Kidney epithelial cell (primary cell): ENCODE measurements at regions not wholly inside any gene's neighbourhood (a gene's known extent, or its start where the extent isn't known, plus 50 kb on each side); places are given as distances from the start of the nearest gene placed in this dataset.

ENCODE experiments used
- DNase-seq: peaks from one replicate; pipeline ENCODE4 v3.0.0-alpha.2; 2010; ENCODE audit warnings: low read depth
- H3K27me3 ChIP-seq: 2 replicates; pipeline ENCODE4 v1.6.0; 2011; ENCODE audit warnings: low read length; ENCODE audit not compliant: control insufficient read depth, insufficient read depth
- H3K36me3 ChIP-seq: 2 replicates; pipeline ENCODE4 v1.5.1; 2011; ENCODE audit warnings: low read length; ENCODE audit not compliant: control insufficient read depth, insufficient read depth
- H3K4me3 ChIP-seq: 2 replicates; pipeline ENCODE4 v1.5.1; 2011; ENCODE audit warnings: low read depth, mild to moderate bottlenecking, control low read depth, low read length
- TF ChIP-seq, protein P1 (sequence below): IDR thresholded peaks from 2 replicates; pipeline ENCODE4 v1.5.1; 2011; ENCODE audit warnings: mild to moderate bottlenecking, moderate library complexity, low read length, control low read depth, inconsistent platforms; ENCODE audit not compliant: insufficient read depth, poor library complexity, severe bottlenecking

DNA sequence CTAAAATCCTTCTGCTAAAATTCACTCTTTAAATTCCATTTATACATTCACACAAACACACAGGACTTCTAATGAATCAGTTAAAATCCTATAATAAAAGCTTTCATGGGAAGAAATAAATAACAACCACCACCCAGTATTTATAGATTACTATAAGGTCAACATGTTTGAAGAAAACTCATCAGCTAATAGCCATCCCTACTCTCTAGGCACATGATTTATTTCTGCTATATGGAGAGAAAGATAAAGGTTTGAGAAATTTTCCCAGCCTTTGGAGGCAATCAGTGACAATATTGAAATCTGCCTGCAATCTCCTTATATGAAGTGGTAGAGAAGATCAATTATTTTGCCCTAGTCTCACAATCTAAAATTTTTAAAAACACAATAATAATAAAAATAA lies 1038.9 kb upstream of the DIAPH2 start:
- no peaks in the 10 kb centered on the region for H3K27me3 ChIP-seq
- no peak overlapping the region for H3K4me3 ChIP-seq
- DNase-seq, result no peak
- no peaks in the 10 kb centered on the region for H3K36me3 ChIP-seq
- TF ChIP-seq, protein P1, sequence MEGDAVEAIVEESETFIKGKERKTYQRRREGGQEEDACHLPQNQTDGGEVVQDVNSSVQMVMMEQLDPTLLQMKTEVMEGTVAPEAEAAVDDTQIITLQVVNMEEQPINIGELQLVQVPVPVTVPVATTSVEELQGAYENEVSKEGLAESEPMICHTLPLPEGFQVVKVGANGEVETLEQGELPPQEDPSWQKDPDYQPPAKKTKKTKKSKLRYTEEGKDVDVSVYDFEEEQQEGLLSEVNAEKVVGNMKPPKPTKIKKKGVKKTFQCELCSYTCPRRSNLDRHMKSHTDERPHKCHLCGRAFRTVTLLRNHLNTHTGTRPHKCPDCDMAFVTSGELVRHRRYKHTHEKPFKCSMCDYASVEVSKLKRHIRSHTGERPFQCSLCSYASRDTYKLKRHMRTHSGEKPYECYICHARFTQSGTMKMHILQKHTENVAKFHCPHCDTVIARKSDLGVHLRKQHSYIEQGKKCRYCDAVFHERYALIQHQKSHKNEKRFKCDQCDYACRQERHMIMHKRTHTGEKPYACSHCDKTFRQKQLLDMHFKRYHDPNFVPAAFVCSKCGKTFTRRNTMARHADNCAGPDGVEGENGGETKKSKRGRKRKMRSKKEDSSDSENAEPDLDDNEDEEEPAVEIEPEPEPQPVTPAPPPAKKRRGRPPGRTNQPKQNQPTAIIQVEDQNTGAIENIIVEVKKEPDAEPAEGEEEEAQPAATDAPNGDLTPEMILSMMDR, result no peak

DNA sequence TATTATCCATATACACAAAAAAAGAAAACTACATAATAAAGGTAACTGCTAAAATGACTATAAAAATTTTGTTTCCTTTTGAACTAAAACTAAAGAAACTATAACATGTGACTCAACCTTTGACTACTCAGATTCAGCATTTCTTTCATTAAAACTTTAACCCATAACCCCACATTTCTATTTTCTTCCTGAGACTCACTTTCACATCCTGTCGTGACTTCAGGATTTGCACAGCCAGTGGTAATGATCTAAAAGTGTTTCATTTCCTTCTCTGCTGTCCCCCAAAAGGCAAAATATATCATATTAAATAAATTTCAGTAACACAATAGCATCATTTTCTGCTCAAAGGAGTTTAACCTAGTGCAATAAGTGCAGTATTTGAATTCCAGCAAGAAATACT lies 1022.4 kb upstream of the DIAPH2 start:
- no peak overlapping the region for H3K4me3 ChIP-seq
- H3K27me3 ChIP-seq, result no peaks in the 10 kb centered on the region
- TF ChIP-seq, protein P1, result no peak
- DNase-seq, result no peak
- no peaks in the 10 kb centered on the region for H3K36me3 ChIP-seq

DNA sequence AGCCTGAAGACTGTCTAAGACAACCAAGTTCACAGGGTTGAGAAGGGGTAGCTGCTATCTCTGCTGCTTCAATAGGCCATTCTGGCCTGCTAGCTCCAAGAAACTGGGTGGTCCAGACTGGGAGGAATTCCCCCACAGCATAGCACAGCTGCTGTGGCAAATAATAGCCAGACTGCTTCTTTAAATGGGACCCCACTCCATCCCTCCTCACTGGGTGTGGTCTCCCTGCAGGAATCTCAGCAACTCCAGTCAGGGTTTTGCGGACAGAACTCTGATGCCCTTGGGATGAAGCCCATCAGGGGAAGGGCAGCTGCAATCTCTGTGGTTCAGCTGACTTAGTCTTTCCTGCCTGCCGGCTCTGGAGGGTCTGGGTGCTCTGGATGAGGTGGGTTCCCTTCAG lies 1018.6 kb upstream of the DIAPH2 start:
- TF ChIP-seq, protein P1, result no peak
- H3K27me3 ChIP-seq, result no peaks in the 10 kb centered on the region
- no peaks in the 10 kb centered on the region for H3K36me3 ChIP-seq
- no peak for DNase-seq
- no peak overlapping the region for H3K4me3 ChIP-seq

DNA sequence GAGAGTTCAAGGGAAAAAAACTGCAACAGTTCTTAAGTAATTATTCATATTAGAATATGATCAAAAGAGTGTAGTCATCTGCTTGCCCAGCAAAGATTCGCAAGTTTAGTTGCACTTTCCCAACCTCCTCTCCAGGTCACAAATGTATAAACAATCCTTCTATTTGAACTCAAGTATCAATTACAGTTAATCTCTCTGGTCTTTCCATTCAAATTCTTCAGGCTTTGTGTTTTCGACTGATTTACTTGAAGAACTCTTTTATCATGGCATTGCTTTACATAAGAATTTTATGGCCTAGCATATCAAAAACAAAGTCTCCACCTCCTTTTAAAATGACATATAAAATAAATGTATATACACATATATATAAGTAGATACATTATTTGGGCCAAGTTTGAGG lies 1009.6 kb upstream of the DIAPH2 start:
- Histone ChIP-seq H3K36me3 (no peaks in the 10 kb centered on the region), H3K4me3 (no peak overlapping the region), H3K27me3 (no peaks in the 10 kb centered on the region)
- TF ChIP-seq, protein P1, result no peak
- DNase-seq, result no peak

DNA sequence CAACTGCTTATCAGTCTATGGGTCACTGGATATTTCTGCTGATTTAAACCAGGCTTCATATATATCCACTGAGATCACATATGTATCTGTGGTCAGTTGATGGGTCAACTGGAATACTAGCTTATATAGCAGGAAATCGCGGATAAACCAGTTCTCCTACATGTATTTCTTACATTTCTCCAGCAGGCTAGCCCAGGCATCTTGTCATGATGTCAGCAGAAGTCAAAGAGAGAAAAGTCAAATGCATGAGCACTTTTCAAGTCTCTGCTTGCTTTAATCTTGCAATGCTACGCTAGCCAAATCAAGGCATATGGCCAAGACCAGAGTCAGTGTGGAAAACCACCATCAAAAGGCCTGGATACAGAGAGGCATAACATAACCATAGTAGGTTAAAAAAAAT lies 1008.8 kb upstream of the DIAPH2 start:
- DNase-seq, result no peak
- H3K36me3 ChIP-seq, result no peaks in the 10 kb centered on the region
- H3K4me3 ChIP-seq, result no peak overlapping the region
- TF ChIP-seq, protein P1, result no peak
- no peaks in the 10 kb centered on the region for H3K27me3 ChIP-seq

DNA sequence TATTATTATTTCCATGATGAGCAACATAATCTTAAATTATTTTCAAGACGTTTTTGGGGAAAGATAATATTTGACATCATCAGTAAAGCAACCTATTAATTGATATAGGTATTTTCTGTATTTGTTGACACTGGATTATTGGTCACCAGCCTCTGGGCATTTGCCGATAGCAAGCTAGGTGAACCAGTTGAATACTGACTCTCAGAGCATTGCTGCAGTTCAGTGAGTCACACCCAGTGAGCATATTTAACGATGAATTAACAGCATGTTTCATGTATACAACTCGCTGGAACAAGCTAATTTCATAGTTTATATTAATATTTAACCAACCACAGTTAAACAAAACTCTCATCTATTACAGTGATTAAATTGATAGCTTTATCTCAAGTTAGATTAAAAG lies 1006.0 kb upstream of the DIAPH2 start:
- TF ChIP-seq, protein P1, result no peak

More for the DNA sequence above, 1006.0 kb upstream of the DIAPH2 start:
- Histone ChIP-seq H3K4me3 (no peak overlapping the region), H3K27me3 (no peaks in the 10 kb centered on the region), H3K36me3 (no peaks in the 10 kb centered on the region)
- DNase-seq, result no peak
